Fibroblast of villous mesenchyme (primary cell): ENCODE measurements at regions not wholly inside any gene's neighbourhood (a gene's known extent, or its start where the extent isn't known, plus 50 kb on each side); places are given as distances from the start of the nearest gene placed in this dataset.

Experiments used
- DNase-seq: peaks from one replicate; pipeline ENCODE4 v3.0.0-alpha.2; 2010; ENCODE audit warnings: low read depth
- H3K4me3 ChIP-seq: 2 replicates; pipeline ENCODE4 v1.5.1; 2011; ENCODE audit warnings: low read depth, mild to moderate bottlenecking, low read length
- CTCF ChIP-seq: IDR thresholded peaks from 2 replicates; pipeline ENCODE4 v1.5.1; 2012; ENCODE audit warnings: low read depth, mild to moderate bottlenecking, low read length; ENCODE audit not compliant: insufficient read depth

DNA sequence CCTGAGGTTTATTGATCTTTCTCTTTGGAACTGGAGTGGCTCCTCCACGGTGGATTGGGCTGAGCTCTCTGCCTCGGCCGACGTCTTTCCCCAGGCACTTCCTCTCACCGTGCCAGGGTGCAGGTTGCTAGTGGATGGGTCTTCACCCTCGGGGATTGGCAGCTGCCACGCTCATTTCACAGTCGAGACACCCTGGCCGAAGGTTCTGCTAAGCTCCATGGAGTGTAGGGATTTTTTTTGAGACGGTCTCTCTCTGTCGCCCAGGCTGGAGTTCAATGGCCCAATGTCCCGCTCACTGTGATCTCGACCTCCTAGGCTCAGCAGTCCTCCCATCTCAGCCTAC is 280.8 kb downstream of the SEC14L1 start:
- H3K4me3 ChIP-seq: no peak overlapping the region
- no peak for DNase-seq
- TF ChIP-seq CTCF: no peak

DNA sequence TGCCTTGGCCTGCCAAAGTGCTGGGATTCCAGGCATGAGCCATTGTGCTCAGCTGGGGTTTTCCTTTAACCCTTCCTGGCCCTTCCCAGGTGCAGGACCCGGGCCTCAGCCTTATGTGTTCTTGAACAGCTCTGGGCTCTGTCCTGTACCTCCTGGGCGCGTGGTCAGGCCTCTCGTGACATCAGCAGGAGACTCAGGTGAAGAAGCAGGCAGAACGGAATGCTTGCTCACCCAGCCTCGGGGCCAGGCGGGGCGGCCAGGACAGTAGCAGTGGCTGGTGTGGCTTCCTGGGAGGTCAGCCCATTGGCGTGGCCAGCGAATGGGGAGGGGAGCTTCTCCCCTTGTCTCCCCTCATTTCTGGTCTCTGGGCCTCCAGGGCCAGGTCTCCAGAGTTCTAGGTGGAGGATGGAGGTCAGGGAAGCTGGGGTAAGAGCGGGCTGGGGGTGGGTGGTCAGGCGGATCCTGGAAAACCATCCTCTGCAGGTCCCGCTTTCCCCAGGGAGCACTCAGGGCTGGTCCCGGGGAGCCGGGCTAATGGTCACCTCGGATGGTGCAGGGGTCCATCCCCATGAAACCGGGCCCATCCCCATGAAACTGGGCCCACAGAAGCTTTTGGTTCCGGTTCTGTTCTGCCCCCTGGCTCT is 281.5 kb downstream of the SEC14L1 start:
- no peak for TF ChIP-seq CTCF
- no peak overlapping the region for H3K4me3 ChIP-seq
- no peak for DNase-seq

- H3K4me3 ChIP-seq: no peak overlapping the region
- no peak for DNase-seq
- no peak for TF ChIP-seq CTCF
Measured at GRCh38 chr17:77422748-77423113, 282.0 kb downstream of the SEC14L1 start.

DNA sequence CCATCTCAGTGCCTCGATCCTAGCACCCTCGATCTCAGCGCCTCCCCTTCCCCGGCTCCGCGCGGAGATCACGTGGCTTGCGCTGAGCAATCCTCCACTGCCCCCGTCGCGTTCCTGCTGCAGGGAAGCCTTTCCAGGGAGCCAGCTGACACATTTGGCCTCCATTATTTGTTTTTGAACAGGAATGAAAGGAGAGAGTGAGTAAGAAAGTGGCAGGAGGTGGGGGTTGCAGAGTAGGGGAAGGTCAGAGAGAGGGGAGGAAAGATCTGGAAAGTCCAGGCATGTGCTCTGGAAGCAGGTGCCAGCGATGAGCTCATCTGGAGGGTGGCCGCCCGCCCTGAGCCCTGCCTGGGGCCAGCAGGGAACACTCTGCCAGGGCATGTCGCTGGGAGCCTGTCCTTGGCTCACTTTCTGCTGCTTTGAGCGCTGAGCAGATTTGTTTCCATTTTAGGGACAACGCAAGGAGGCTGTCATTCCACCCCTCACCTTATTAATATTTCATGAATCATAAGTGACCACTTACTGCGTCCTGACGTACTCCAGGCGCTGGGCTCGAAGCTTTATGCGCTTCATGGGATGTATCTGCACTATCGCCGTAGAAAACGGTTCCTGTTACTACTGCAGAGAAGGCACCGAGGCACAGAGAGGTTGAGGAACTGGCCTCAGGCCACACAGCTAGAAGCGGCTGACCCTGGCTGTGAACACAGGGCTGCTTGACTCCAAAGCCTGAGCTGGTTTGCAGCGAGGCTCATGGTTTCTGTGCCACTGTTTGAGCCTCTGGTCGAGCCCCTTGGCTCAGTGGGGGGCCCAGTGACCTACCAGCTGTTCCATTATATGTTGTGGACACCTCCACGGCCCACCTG is 283.1 kb downstream of the SEC14L1 start:
- peak; percentile 93 for DNase-seq
- no peak for TF ChIP-seq CTCF
- no peak overlapping the region for H3K4me3 ChIP-seq

- DNase-seq: peak; percentile 100
- H3K4me3 ChIP-seq: no peak overlapping the region
- no peak for TF ChIP-seq CTCF
Measured at GRCh38 chr17:77424585-77425344, 284.0 kb downstream of the SEC14L1 start.

DNA sequence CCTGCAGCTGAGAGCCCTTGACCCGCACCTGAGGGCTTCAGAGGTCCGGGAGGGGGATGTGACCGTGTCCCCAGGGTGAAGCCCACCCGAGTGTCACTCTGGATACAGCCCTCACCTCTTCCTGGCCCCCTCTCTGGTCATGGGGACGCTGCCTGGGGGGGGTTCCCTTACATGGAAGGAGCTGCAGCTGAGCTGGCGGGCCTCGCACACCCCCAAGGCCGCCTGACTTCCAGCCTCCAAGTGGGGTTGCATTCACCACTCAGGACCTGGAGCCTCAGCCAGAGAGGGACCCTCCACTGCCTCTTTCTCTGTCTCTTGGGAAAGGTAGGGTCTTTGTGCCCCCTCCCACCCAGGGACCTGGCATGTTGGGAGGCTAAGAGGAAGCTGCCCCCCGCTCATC is 284.6 kb downstream of the SEC14L1 start:
- no peak for DNase-seq
- peak overlapping the region; percentile 21 for H3K4me3 ChIP-seq
- TF ChIP-seq CTCF: no peak
